HG02763 (cell line): ENCODE measurements at regions not wholly inside any gene's neighbourhood (a gene's known extent, or its start where the extent isn't known, plus 50 kb on each side); places are given as distances from the start of the nearest gene placed in this dataset.
A peak's percentile ranks its signal among the peaks of the same experiment; 100 is the strongest.

Experiments
- ATAC-seq: cut with Tn5 transposase; IDR thresholded peaks from one replicate; pipeline ENCODE4 v1.9.1; 2021; ENCODE audit warnings: mild to moderate bottlenecking, moderate library complexity; ENCODE audit not compliant: unreplicated experiment

- ATAC-seq, result no peak
These were observed 76.8 kb upstream of the PELI1 start for GRCh38 chr2:64220894-64221617.

GRCh38 chr2:64221935-64222334 is 77.7 kb upstream of the PELI1 start:
- no peak for ATAC-seq

- no peak for ATAC-seq
These were observed 78.1 kb upstream of the PELI1 start for GRCh38 chr2:64222351-64222750.

GRCh38 chr2:64223055-64223454 is 78.8 kb upstream of the PELI1 start:
- ATAC-seq, result peak; percentile 44

GRCh38 chr2:64225491-64225890 is 81.3 kb upstream of the PELI1 start:
- ATAC-seq, result no peak

GRCh38 chr2:64226611-64227010 is 82.4 kb upstream of the PELI1 start:
- ATAC-seq, result no peak

DNA sequence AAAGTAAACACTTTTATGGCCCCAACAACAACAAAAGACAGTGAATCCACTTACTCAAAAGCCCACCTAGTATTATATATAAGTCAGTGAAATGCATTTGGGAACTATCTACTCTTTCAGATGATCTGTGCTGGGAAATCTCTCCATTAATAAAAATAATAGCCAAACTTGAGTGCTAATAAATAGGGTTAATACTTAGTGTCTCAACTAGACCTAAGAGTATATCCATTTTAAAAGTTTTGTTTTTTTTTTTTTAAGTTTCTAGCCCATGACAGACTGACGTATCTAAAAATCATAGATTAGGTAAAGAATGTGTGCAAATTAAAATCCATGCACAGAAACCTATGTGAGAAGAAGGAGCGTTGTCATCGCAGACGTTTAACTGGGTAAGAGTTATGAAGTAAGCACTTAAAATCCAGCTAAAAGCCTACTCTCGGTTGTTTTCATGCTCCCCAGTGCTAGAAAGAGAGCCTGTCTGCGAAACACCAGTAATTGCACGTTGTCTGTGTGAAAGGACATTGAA is 83.4 kb upstream of the PELI1 start:
- no peak for ATAC-seq

DNA sequence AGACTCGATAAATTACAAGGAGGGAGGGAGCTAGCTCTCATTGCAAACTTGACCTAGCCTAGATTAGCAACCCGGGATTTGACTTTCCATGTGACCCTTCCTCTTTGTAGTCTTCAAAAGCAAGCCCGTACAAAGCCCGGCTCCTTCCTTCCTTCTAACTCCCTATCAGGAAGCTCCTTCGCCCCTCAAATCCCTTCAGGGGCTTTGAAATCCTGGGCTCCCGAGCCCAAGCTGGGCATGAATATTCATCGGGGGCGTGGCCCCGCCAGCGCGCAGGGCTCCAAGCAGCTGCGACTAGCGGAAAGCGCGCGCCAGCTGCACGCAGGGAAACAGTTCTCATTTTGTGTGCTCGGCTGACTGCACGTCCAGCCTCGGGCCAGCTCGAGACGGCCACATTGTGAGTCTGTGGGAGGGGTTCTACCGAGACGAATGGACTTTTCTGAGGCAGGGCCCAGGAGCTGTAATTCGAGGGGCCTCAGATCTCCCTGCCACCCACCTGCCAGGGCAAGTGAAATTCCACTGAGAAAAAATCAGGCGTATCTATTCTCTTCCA is 84.0 kb upstream of the PELI1 start:
- ATAC-seq, result peak; percentile 96

- no peak for ATAC-seq
These were observed 84.7 kb upstream of the PELI1 start for GRCh38 chr2:64228918-64229317.

DNA sequence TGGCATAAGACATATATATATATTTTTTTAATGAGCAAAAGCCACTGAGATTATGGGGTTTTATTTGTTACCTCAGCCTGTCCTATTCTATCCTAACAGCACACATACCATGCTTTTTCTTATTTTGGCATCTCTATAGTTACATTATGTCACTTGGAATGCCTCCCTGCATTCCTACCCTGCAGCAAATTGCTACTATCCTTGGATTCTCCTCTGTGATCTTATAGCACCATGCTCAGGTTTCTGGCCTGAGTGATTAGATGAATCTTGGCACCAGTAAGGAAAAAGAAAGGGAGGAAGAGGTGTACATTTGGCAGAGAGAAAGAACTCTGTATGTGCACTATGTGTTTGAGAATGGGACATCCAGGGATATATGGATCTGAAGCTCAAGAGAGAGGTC is 86.3 kb upstream of the PELI1 start:
- no peak for ATAC-seq

DNA sequence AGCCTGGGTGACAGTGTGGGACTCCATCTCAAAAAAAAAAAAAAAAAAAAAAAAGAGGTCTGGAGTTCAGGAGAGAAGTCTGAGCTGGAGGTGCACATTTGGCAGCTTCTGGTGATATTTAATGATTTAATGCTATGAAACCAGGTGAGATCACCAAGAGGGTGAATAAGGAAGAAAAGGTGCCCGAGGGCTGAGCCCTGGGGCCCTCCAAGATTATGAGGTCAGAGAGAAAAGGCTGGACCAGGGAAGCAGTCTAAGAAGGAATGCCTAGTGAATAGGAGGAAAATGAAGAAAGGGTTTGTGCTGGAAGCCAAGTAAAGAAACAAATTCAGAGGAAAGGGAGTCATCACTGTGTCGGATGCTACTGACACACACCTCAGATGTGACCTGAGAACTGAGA is 88.0 kb upstream of the PELI1 start:
- no peak for ATAC-seq

DNA sequence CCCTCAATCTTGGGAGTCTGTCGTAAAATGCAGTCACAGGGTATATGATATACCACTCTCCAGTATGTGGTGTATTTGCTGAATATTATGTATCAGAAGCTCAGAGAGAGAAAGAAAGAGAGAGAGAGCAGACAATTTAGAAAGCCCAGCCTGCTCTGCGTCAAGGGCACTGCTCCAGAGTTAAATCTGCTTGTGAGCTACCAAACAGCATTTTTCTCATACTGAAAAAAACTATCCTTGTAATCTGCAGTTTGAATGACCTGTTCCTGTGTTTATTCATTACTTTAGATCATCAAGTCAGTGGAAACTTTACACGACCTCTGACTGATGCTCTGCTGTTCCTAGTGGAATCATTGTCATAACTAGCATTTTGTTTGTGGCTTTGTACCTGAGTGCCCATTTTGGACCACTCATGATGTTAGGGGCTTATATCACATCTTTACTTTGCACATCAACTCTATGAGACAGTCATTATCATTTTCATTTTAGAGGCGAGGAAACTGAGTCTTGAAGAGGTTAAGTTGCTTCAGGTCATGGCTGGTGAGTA is 89.2 kb upstream of the PELI1 start:
- no peak for ATAC-seq

DNA sequence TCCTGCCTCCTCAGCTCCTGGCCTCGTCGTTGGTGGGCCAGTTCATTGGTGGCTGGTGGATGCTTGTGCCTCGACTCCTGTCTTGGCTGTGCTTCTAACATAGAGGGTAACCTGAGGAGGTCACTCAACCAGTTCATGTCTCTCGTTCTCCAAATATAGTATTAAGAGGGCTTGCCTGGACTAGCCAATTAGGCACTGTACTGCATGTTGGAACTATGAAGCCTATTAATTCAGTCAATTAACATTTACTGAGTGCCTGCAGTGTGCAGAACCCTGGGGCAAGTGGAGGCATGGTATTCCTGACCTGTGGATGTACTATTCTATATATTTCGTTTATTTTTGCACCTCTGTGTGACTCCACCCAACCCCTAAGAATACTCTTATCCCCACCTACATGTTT is 89.9 kb upstream of the PELI1 start:
- ATAC-seq, result no peak

DNA sequence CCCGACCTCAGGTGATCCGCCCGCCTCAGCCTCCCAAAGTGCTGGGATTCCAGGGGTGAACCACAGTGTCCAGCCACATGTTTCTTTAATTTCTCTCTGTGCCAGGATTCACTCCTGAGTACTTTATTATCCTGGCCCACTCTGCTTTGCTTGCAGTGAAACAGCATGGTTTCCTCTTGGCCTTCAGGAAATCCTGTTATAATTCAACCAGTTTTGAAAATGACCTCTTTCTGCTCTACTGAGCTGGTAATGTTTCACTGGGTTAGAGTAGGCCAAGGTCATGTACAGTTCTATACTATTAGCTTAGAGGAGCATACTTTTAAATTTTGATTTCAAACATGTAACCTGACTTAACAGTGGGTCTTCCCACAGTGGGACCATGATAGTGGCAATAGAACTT is 90.6 kb upstream of the PELI1 start:
- no peak for ATAC-seq

- no peak for ATAC-seq
These were observed 93.0 kb upstream of the PELI1 start for GRCh38 chr2:64237266-64237665.

DNA sequence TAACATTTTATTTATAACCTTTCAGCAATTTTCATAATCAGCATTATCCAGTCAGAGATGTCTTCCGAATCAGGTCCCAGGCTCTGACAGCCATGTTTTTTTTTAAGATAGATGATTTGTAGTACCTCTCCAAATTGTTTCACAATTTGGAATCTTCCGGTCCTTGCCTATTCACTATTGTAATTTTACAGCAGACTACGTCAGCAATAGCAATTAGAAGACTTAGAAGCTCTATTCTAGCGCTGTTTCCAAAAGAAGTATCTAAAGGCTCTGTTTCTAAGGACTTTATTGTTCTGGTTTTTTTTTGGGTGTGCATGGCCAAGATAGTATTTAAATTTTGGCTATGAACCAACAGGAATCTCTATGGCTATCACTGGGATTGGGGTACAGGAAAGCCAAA is 94.6 kb upstream of the PELI1 start:
- no peak for ATAC-seq

DNA sequence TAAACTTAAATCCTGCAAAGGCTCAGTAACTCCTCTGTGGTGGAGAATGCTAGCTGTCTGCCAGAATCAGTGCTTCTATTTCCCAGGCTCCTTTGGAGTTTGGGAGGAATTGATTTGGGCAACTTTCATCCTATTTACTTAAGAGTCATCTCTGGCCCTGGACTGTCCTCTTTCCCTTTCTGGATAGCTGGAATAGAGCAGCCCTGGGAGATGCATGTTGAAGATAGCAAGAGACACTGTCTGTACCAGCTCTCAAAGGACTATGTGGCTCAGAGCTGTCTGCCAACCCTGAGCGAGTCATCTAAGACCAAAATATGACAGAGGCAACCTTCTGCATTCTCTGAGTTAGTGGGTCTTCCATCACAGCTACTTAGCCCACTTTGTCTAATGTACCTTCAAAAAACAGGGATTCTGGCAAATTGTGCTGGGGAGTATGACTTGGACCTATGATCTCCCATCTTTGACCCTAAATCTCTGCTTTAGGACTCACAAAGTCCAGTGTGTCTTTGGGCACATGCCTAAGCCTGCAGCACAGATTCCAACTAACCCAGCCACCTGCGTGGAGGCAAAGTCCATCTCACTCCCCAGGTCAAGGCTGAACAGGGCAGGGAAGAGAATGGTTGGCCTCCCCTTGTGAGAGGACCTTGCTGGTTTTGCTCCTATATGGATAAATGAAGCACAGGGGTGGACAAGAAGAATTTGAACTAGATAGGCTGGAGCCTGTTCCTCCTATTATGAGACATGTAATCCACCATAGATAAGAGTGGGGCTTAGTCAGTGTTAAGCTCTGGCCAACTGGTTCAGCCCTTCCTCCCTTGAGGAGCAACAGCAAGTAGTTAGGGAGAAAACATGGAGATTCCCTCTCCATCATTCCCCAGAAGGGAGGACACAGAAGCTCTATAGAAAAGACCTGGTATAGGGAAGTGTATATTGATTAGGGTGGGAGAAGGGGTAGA is 99.1 kb upstream of the PELI1 start:
- ATAC-seq, result no peak

- ATAC-seq, result no peak
These were observed 99.8 kb upstream of the PELI1 start for GRCh38 chr2:64244037-64244416.

- ATAC-seq, result no peak
These were observed 101.4 kb upstream of the PELI1 start for GRCh38 chr2:64245631-64246030.

DNA sequence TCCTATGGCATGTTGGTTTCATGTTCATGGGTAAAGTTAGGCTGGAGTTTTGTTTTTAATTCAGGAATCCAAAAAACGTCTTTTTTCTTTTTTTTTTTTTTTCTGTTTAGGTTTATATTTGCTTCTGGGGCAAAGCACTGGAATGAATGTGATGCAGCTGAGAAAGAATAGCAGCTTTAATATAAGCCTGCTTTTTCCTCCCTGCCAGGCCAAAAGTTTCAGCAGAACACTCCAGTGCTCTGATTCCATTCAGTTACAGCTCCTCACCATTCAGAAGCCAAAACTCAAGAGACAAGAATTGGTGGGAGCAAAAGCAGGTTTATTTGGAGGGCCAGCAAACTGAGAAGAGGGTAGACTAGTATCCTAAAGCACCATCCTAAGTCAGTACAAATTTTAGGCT is 102.7 kb upstream of the PELI1 start:
- no peak for ATAC-seq

DNA sequence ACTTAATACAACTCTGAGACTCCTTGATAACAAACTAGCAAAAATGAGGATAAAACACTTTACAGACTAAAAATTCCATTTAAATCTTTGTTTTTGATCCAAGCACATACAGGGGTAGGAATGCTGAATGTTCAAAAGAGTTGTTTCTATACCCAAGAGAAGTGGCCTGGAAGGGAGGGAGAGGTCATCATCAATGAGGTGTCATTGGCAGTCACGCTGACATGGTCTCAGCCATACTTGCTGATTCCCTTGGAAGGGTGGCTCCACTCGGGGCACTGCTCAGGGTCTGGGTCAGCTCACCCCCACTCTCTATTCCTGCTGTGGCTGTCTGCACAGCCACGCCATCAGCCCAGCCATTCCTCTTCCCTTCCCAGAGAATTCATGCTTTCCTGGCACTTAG is 105.2 kb upstream of the PELI1 start:
- no peak for ATAC-seq
